PC-3 (cell line): ENCODE measurements at regions not wholly inside any gene's neighbourhood (a gene's known extent, or its start where the extent isn't known, plus 50 kb on each side); places are given as distances from the start of the nearest gene placed in this dataset.

Source experiments
- EZH2 ChIP-seq: fragments of 300-600 bp; sonication (generic); IDR thresholded peaks from one replicate; pipeline ENCODE4 v1.6.1; 2017; ENCODE audit warnings: antibody characterized with exemption, mild to moderate bottlenecking, low read length; ENCODE audit not compliant: unreplicated experiment
- TF ChIP-seq, protein P1 (sequence below): fragments of 300-600 bp; sonication (generic); conservative IDR thresholded peaks from 2 replicates; pipeline ENCODE4 v1.5.1; 2017; ENCODE audit warnings: antibody characterized with exemption, low read depth, mild to moderate bottlenecking, low read length

DNA sequence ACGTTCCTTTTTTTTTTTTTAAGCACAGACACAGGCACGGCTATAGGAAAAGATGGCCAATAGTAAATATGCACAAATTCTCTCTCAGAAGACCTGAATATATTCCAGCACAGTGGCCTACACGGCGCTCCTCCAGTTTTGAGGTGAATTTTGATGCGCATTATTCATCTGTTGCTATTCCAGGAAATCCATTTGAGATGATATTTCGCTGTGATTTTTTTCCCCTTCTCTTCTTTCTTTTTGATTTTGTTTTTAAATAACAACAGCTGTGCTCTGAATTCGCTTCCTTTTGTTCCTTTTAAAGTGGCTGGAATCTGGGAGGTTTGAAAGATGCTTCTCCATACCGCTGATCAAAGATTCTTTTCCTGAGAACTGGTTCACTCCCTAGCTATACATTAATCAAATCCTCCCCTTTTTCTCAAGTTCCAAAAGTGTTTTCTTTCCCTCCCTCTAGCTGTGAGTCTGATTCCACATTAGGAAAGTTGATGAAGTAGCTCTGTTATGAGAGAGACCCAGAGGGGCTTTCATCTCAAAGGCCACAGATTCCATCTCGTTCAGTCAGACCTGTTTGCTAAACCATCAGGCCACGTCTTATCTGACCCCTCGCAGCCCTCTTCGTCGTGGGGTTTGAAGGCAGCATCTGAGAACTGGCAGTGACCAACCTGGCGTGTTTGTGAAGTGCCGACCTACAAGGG is 602.7 kb upstream of the NRP1 start:
- TF ChIP-seq, protein P1, sequence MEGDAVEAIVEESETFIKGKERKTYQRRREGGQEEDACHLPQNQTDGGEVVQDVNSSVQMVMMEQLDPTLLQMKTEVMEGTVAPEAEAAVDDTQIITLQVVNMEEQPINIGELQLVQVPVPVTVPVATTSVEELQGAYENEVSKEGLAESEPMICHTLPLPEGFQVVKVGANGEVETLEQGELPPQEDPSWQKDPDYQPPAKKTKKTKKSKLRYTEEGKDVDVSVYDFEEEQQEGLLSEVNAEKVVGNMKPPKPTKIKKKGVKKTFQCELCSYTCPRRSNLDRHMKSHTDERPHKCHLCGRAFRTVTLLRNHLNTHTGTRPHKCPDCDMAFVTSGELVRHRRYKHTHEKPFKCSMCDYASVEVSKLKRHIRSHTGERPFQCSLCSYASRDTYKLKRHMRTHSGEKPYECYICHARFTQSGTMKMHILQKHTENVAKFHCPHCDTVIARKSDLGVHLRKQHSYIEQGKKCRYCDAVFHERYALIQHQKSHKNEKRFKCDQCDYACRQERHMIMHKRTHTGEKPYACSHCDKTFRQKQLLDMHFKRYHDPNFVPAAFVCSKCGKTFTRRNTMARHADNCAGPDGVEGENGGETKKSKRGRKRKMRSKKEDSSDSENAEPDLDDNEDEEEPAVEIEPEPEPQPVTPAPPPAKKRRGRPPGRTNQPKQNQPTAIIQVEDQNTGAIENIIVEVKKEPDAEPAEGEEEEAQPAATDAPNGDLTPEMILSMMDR: no peak
- TF ChIP-seq EZH2: no peak
